ENCODE measurements at regions not wholly inside any gene's neighbourhood (a gene's known extent, or its start where the extent isn't known, plus 50 kb on each side); places are given as distances from the start of the nearest gene placed in this dataset.

DNA sequence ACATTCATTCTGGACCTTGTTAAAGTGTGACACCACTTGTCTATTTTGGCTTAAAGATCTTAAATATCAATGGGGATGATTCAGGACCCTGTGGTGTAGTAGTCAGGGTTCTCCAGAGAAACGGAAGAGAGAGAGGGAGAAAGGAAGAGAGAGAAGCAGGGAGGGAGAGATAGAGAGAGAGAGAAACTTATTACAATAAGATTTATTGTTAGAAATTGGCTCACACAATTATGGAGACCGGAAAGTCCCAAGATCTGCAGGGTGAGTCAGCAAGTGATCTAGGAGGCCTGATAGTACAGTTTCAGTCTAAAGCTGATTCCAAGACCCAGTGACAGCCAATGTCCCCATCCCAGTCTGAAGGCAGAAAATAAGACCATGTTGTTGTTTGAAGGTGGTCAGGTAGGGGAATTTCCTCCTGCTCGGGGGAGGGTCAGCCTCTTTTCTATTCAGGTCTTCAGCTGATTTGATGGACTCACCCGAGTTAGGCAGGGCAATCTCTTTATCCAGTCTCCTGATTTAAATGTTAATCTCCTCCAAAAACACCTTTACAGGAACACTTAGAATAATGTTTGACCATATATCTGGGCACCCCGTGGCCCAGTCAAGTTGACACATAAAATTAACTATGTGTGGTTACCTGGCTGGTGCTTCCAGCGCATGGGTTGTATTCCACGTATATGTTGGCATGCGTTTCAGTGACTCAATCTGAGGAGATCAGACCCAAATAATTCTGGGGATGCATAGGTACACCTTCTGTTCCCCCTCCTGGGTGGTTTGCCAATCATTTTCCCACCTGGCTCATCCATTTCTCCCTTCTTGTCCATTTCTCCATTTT is 1350.5 kb downstream of the TBC1D22A start:
- TF ChIP-seq, protein P1, sequence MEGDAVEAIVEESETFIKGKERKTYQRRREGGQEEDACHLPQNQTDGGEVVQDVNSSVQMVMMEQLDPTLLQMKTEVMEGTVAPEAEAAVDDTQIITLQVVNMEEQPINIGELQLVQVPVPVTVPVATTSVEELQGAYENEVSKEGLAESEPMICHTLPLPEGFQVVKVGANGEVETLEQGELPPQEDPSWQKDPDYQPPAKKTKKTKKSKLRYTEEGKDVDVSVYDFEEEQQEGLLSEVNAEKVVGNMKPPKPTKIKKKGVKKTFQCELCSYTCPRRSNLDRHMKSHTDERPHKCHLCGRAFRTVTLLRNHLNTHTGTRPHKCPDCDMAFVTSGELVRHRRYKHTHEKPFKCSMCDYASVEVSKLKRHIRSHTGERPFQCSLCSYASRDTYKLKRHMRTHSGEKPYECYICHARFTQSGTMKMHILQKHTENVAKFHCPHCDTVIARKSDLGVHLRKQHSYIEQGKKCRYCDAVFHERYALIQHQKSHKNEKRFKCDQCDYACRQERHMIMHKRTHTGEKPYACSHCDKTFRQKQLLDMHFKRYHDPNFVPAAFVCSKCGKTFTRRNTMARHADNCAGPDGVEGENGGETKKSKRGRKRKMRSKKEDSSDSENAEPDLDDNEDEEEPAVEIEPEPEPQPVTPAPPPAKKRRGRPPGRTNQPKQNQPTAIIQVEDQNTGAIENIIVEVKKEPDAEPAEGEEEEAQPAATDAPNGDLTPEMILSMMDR (conservative IDR thresholded peaks at IDR 0.05): no peak
- no peak overlapping the region for H3K27ac ChIP-seq

DNA sequence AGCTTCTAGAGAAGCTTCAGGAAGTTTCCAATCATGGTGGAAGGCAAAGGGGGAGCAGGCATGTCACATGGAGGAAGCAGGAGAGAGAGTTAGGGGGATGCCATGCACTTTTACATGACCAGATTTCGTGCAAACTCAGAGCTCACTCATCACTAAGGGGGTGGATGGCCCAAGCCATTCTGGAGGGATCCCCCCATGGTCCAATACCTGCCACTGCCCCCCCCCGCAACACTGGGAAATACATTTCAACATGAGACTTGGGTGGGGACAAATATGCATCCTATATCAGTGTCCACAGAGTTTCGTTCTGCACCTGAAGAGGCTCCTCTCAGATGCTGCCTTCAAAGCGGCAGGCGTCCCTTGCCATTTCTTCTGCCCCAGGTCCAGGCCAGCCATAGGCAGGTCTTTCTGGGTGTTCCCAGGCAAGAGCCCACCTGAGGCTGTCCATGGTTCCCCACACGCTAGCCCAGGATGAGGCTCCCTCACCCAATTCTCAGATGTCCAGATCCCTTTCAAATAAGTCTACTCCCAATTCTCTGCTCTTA is 1344.3 kb downstream of the TBC1D22A start:
- TF ChIP-seq, protein P1 (conservative IDR thresholded peaks at IDR 0.05): no peak
- H3K27ac ChIP-seq: no peak overlapping the region

DNA sequence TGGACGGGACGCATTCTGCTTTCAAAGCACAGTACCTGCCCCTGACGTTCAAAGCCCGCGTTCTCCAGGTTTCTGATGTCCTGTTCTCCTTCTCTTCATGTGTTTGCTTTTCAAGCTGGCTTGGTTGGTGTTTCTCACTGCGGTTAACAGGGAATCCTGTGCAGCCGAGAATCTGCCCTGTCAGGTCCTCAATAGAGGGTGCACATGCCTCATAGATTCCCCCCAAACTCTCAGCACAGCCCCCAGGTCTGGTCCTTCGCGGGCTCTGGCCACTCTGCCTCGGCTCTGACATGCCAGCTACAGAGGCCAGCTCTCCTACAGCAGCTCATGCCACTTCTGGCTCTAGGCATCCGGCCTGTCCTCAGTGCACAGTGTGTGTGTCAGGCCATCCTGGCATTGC is 1343.8 kb downstream of the TBC1D22A start:
- H3K27ac ChIP-seq: no peak overlapping the region

DNA sequence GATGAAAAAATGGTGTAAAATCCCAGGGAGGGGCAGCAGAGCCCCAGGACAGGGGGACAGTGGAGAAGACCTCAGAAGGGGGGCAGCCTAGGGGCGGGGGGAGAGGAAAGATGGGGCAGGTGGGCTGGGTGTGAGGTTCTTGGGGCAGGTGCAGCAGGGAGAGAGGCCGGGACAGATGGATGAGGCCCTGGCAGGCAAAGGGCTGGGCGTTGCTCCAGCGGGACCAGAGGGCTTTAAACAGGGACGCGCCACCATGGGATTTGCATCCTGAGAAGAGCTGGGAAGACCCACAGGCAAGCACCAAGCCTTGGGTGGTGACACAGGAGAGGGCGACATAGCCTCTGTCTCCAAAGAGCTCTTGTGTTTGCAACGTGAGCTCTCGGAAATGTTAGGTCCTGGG is 1342.8 kb downstream of the TBC1D22A start:
- TF ChIP-seq, protein P1 (conservative IDR thresholded peaks at IDR 0.05): no peak
- no peak overlapping the region for H3K27ac ChIP-seq

More for the DNA sequence above, 1343.8 kb downstream of the TBC1D22A start:
- TF ChIP-seq, protein P1 (conservative IDR thresholded peaks at IDR 0.05): no peak

DNA sequence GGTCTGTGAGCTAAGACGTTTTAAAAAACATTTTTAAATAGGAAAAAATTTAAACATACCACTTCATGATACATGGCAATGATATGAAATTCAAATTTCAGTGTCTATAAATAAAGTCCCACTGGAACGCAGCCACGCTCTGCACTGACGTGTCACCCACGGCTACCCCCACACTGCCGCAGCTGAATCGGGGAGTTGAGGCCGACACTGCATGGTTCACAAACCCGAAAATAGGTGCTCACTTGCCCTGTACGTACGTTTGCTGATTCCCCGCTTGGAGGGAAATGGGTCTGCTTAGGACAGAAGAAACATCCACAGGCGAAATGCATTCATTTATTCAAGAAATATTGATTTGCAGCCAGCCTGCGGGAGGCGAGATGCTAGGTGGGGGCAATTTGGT is 1342.3 kb downstream of the TBC1D22A start:
- TF ChIP-seq, protein P1 (conservative IDR thresholded peaks at IDR 0.05): no peak
- H3K27ac ChIP-seq: no peak overlapping the region

DNA sequence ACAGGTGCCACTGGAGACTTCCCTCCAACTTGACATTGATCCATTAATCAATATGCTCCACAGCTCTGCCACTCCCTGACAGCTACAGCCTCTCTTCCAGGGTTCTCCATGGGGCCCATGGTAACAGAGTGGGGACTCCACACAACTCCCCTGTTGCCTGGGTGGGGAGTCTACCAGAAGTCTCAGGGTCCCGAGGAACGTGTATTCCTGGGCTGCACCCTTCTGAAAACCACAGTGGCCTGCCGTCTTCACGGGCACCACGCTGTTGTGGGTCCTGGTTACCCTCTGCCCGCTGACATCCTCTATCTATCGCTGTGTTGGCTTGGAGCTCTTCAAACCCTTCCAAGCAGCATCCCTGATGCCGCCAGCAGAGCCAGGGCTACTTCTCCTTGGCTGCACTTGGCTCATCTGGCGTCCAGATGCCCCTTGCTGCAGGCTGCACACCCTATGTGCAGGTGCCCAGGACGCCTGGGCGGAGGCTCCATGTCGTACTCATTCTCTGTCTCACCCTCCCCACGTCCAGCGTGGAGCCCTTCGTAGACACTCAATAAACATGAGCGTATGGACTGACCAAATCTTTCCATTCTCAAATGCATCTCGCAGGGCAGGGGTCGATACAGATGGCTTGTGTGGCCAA is 1341.8 kb downstream of the TBC1D22A start:
- TF ChIP-seq, protein P1 (conservative IDR thresholded peaks at IDR 0.05): no peak
- H3K27ac ChIP-seq: no peak overlapping the region

DNA sequence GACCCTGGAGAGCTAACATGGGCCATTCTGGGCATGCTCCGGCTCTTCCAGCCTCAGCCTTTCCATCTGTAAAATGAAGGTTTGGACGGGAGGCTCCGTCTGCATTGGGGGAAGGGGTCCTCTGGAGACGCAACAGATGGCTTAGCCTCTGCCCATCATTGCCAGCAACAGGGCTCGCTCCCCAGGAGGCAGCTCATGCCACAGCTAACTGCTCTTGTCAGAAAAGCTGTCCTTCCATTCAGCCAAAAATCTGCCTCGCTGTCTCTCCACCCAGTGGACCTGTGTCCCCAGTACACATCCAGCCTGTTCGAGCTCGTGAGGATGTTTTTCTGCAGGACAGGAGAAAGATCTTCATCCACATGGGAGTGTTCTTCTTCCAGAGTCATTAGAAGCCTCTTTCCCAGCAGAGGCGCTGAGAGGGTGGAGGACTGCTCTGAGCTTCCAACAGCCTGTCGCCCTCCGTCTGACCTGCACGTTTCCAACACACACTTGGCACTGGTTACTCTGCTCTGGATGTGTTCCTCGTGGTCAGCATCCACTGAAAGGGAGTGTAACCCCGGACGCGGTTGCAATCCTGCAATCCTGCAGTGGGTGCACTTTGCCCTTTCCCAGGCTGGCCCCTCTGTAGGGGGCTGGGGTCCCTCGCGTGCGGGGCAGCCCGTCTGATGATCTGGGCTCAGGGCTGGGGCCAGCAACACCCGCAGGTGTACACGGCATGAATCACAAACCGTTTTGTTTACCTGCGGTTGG is 1340.9 kb downstream of the TBC1D22A start:
- TF ChIP-seq, protein P1 (conservative IDR thresholded peaks at IDR 0.05): no peak
- no peak overlapping the region for H3K27ac ChIP-seq

Measured in VCaP (cell line).